Prostate gland (tissue), 2 donors: ENCODE measurements at regions not wholly inside any gene's neighbourhood (a gene's known extent, or its start where the extent isn't known, plus 50 kb on each side); places are given as distances from the start of the nearest gene placed in this dataset.

Source experiments
- CTCF ChIP-seq, 4 experiments: fragments of 200-600 bp in 2 of 4; fragments of 450-650 bp in 2 of 4; sonication (generic) in 2 of 4; IDR thresholded peaks; 1 replicate in 3 of 4; 2 replicates in 1 of 4; pipeline ENCODE4 v1.5.1; 2016 to 2019; ENCODE audit warnings: antibody characterized with exemption in 4 of 4, mild to moderate bottlenecking in 2 of 4, moderate library complexity in 2 of 4
- POLR2A ChIP-seq: fragments of 450-650 bp; IDR thresholded peaks from one replicate; pipeline ENCODE4 v1.6.1; 2016; ENCODE audit warnings: antibody characterized with exemption, mild to moderate bottlenecking
- POLR2AphosphoS5 ChIP-seq: sonication (generic); formaldehyde crosslinking; IDR thresholded peaks from one replicate; pipeline ENCODE4 v1.6.1; 2017; ENCODE audit warnings: antibody characterized with exemption

DNA sequence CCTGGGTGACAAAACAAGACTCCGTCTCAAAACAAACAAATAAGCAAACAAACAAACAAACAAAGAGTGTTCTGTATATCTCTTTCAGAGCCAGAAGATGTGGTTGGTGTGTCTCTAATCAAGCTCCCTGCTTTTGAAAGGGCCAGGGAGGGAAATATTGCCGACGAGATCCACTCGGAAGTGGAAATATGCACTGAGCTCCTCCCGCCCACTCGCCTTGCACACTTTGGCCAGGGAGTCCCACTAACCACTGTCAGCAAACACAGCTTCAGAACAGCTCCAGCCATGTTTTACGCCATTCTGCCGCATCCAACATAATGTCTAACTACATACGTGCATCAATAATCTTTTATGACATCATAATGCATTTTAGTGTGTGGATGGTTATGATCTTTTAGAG lies 155.5 kb upstream of the VSTM2B start:
- TF ChIP-seq POLR2A: no peak
- TF ChIP-seq CTCF (IDR thresholded peaks at IDR 0.05): no peak
- no peak for TF ChIP-seq POLR2AphosphoS5
